ENCODE measurements at regions not wholly inside any gene's neighbourhood (a gene's known extent, or its start where the extent isn't known, plus 50 kb on each side); places are given as distances from the start of the nearest gene placed in this dataset.
"Not testable (repeated sequence)": the region's sequence is repeated elsewhere in the genome, so short reads cannot be mapped to it uniquely, and the experiment has no call there.

DNA sequence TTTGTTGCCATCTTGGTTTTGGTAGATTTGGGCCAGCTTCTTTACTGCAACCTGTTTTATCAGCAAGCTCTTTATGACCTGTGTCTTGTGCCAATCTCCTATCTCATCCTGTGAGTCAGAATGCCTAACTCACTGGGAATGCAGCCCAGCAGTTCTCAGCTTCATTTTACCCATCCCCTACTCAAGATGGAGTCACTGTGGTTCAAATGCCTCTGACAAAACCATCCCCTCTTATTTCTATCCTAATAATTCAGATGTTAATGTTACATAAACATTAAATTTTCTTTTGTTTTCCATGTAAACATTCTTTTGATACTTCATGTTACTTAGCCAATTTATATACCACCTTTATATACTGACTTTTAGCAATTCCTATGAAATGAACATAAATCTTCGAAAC, 746.3 kb downstream of the CDH18 start:
- Histone ChIP-seq H3K36me3 (replicated peaks) (no peaks in the 10 kb centered on the region), H3K27ac (no peak overlapping the region), H3K4me3 (ENCODE audit: low read depth, low read length) (no peak overlapping the region), H3K27me3 (replicated peaks) (no peaks in the 10 kb centered on the region)
- TF ChIP-seq, protein P1, sequence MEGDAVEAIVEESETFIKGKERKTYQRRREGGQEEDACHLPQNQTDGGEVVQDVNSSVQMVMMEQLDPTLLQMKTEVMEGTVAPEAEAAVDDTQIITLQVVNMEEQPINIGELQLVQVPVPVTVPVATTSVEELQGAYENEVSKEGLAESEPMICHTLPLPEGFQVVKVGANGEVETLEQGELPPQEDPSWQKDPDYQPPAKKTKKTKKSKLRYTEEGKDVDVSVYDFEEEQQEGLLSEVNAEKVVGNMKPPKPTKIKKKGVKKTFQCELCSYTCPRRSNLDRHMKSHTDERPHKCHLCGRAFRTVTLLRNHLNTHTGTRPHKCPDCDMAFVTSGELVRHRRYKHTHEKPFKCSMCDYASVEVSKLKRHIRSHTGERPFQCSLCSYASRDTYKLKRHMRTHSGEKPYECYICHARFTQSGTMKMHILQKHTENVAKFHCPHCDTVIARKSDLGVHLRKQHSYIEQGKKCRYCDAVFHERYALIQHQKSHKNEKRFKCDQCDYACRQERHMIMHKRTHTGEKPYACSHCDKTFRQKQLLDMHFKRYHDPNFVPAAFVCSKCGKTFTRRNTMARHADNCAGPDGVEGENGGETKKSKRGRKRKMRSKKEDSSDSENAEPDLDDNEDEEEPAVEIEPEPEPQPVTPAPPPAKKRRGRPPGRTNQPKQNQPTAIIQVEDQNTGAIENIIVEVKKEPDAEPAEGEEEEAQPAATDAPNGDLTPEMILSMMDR (IDR thresholded peaks at IDR 0.05; ENCODE audit: low read depth, low read length, missing control alignments): no peak
- in situ Hi-C loops (cut with HindIII; ENCODE audit: low pct_ligation_motif_present, low sequenced_read_pairs): no loop called here
- DNase-seq: no peak

DNA sequence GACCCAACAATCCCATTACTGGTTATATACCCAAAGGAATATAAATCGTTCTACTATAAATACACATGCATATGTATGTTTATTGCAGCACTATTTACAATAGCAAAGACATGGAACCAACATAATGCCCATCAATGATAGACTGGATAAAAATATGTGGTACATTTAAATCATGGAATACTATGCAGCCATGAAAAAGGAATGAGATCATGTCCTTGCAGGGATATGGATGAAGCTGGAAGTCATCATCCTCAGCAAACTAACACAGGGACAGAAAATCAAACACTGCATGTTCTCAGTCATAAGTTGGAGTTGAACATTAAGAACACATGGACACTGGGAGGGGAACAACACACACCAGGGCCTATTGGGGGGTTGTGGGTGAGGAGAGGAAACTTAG, 741.8 kb downstream of the CDH18 start:
- H3K36me3 ChIP-seq (replicated peaks); H3K4me3 ChIP-seq (ENCODE audit: low read depth, low read length); H3K27me3 ChIP-seq (replicated peaks); DNase-seq; in situ Hi-C loops (cut with HindIII; ENCODE audit: low pct_ligation_motif_present, low sequenced_read_pairs); H3K27ac ChIP-seq: not testable (repeated sequence)

DNA sequence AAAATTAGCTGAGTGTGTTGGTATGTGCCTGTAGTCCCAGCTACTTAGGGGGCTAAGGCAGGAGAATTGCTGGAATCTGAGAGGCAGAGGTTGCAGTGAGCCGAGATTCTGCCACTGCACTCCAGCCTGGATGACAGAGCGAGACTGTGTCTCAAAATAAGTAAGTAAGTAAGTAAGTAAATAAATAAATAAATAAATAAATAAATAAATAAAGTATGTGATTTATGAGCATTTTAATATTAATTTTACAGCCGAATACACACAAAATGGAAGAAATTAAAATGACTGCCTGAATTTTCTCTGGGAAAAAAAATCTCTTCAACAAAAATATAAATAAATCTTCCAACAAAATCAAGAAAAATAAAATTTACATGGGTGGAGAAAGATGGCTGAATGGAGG, 740.7 kb downstream of the CDH18 start:
- no peak for DNase-seq
- in situ Hi-C loops (cut with HindIII; ENCODE audit: low pct_ligation_motif_present, low sequenced_read_pairs): no loop called here
- Histone ChIP-seq H3K27ac (no peak overlapping the region), H3K4me3 (ENCODE audit: low read depth, low read length) (no peak overlapping the region), H3K27me3 (replicated peaks) (no peaks in the 10 kb centered on the region), H3K36me3 (replicated peaks) (no peaks in the 10 kb centered on the region)
- TF ChIP-seq, protein P1 (IDR thresholded peaks at IDR 0.05; ENCODE audit: low read depth, low read length, missing control alignments): no peak

DNA sequence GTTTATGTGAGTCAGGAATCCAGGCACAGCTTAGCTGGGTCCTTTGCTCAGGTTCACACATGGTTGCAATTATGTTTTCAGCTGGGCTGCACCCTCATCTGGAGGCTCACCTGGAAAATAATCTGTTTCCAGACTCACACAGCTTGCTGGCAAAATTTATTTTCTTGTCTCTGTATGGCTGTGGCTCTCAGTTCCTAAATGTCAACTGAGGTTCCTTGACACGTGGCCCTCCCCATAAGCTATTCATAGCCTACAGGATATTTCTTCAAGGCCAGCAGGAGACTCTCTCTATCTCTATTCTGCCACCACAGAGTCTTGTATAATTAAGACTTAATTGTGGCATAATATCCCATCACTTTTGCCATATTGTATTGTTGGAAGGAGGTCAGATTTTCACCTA, 732.0 kb downstream of the CDH18 start:
- Histone ChIP-seq H3K4me3 (ENCODE audit: low read depth, low read length) (no peak overlapping the region), H3K36me3 (replicated peaks) (no peaks in the 10 kb centered on the region), H3K27me3 (replicated peaks) (no peaks in the 10 kb centered on the region), H3K27ac (no peak overlapping the region)
- in situ Hi-C loops (cut with HindIII; ENCODE audit: low pct_ligation_motif_present, low sequenced_read_pairs): no loop called here
- no peak for DNase-seq
- TF ChIP-seq, protein P1 (IDR thresholded peaks at IDR 0.05; ENCODE audit: low read depth, low read length, missing control alignments): no peak

DNA sequence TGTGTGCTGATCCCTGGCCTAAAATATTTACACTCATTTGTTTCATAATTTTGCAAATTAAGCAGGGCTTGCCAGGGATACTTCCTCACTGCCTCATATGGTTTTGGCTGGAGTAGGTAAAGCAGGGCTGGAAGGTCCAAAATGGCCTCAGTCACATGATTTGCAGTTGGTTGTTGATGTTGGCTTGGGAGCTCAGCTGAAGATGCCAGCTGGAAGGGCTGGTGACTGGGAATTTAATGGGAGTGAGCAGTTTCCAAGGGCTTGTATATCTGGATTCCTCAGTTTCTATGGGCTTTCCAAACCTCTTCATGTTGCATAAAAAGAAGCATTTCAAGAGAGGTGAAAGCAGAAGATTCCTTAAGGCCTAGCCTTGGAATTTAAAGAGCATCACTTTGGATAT, 729.3 kb downstream of the CDH18 start:
- H3K27ac ChIP-seq: no peak overlapping the region
- TF ChIP-seq, protein P1 (IDR thresholded peaks at IDR 0.05; ENCODE audit: low read depth, low read length, missing control alignments): no peak
- no peak overlapping the region for H3K4me3 ChIP-seq (ENCODE audit: low read depth, low read length)
- H3K36me3 ChIP-seq (replicated peaks): no peaks in the 10 kb centered on the region
- no peaks in the 10 kb centered on the region for H3K27me3 ChIP-seq (replicated peaks)
- DNase-seq: no peak
- in situ Hi-C loops (cut with HindIII; ENCODE audit: low pct_ligation_motif_present, low sequenced_read_pairs): no loop called here

DNA sequence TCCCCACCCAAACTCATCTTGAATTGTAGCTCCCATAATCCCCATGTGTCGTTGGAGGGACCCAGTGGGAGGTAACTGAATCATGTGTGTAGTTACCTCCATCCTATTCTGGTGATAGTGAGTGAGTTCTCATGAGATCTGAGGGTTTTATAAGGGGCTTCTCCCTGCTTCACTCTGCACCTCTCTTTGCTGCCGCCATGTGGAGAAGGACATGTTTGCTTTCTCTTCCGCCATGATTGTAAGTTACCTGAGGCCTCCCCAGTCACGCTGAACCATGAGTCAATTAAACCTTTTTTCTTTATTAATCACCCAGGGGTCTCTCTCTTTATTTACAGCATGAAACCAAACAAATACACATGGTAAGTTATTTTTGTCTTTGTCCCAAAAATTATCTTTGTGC, 726.1 kb downstream of the CDH18 start:
- Histone ChIP-seq H3K27ac (no peak overlapping the region), H3K4me3 (ENCODE audit: low read depth, low read length) (no peak overlapping the region), H3K36me3 (replicated peaks) (no peaks in the 10 kb centered on the region), H3K27me3 (replicated peaks) (no peaks in the 10 kb centered on the region)
- in situ Hi-C loops (cut with HindIII; ENCODE audit: low pct_ligation_motif_present, low sequenced_read_pairs): no loop called here
- no peak for DNase-seq
- TF ChIP-seq, protein P1 (IDR thresholded peaks at IDR 0.05; ENCODE audit: low read depth, low read length, missing control alignments): no peak
